Tibial nerve (tissue), 4 donors: ENCODE measurements at regions not wholly inside any gene's neighbourhood (a gene's known extent, or its start where the extent isn't known, plus 50 kb on each side); places are given as distances from the start of the nearest gene placed in this dataset.

ENCODE experiments used
- EP300 ChIP-seq, 2 donors: sonication (generic); formaldehyde crosslinking; IDR thresholded peaks; one replicate each; pipeline ENCODE4 v1.6.1; 2017; ENCODE audit warnings: antibody characterized with exemption in 2 of 2, mild to moderate bottlenecking in 1 of 2
- POLR2A ChIP-seq, 2 donors: fragments of 450-650 bp; IDR thresholded peaks; one replicate each; pipeline ENCODE4 v1.6.1; 2017; ENCODE audit warnings: antibody characterized with exemption in 2 of 2, mild to moderate bottlenecking in 2 of 2, moderate library complexity in 2 of 2
- TF ChIP-seq, protein P1 (sequence below), 5 experiments: fragments of 200-600 bp in 3 of 5; fragments of 450-650 bp in 2 of 5; sonication (generic) in 3 of 5; IDR thresholded peaks; one replicate each; pipeline ENCODE4 v1.5.1; 2016 to 2019; ENCODE audit warnings: antibody characterized with exemption in 5 of 5, mild to moderate bottlenecking in 3 of 5, moderate library complexity in 2 of 5

GRCh38 chr1:37298769-37299168, 175.6 kb upstream of the ZC3H12A start:
- TF ChIP-seq, protein P1, sequence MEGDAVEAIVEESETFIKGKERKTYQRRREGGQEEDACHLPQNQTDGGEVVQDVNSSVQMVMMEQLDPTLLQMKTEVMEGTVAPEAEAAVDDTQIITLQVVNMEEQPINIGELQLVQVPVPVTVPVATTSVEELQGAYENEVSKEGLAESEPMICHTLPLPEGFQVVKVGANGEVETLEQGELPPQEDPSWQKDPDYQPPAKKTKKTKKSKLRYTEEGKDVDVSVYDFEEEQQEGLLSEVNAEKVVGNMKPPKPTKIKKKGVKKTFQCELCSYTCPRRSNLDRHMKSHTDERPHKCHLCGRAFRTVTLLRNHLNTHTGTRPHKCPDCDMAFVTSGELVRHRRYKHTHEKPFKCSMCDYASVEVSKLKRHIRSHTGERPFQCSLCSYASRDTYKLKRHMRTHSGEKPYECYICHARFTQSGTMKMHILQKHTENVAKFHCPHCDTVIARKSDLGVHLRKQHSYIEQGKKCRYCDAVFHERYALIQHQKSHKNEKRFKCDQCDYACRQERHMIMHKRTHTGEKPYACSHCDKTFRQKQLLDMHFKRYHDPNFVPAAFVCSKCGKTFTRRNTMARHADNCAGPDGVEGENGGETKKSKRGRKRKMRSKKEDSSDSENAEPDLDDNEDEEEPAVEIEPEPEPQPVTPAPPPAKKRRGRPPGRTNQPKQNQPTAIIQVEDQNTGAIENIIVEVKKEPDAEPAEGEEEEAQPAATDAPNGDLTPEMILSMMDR (IDR thresholded peaks at IDR 0.05): no peak
- TF ChIP-seq EP300 (IDR thresholded peaks at IDR 0.05) (no peak), POLR2A (IDR thresholded peaks at IDR 0.05) (no peak)
